Activated gamma-delta T cell treated with anti-CD3 and anti-CD28 coated beads, Interleukin-2, amount 50 U/mL, for 16 hours (primary cell): ENCODE measurements at regions not wholly inside any gene's neighbourhood (a gene's known extent, or its start where the extent isn't known, plus 50 kb on each side); places are given as distances from the start of the nearest gene placed in this dataset.
"Not testable (repeated sequence)": the region's sequence is repeated elsewhere in the genome, so short reads cannot be mapped to it uniquely, and the experiment has no call there.

Source experiments
- DNase-seq: peaks from one replicate; pipeline ENCODE4 v3.0.0-alpha.2; 2020; ENCODE audit warnings: low read depth

DNA sequence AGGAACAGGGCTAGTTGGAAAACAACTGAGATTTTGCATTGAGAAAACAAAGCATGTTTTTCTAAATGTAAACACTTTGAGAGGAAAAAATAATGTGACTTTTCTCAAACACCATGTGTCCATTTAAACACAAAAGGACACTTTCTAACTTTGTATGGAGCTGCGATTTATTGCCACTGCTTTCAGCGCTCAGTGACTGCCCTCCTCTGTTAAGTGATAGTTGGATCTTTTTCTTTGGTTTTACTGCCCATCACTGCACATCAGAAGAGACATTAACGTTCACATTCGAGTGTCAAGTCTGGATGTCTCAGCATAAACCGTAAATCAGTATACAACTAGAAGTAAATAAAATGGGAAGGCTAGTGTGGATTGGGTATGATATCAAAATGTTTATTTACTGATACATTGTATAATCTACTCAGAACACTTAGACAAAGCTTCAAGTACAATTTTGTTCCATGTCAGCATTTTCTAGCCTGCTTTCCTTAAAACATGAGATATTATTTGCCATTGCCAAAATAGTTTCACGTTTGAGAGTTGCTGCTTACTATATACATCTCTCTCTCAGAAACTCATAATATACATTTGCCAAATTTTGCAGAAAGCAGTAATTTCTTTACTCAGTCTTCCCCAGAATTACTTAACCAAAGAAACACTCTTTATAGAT lies 237.6 kb downstream of the IKZF2 start:
- DNase-seq = no peak

GRCh38 chr2:212912445-212913103 lies 238.8 kb downstream of the IKZF2 start:
- DNase-seq = no peak

DNA sequence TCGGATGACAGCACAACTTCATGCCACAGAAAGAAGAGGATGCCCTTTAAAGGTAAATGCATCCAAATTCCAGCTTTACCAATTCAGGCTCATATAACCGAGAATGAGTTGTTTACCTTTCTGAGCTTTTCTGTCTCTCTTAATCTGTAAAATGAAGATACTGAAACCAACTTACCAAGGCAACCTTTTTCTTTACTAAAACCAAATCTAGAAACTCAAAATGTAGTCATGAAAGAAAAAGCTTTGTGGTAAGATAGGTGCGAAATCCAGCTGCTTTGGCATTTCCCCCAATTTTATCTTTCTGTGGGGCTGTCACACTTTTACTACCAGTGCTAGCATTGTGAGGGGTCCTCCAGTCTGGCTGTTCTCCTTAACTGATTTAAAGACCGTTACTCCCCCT lies 240.4 kb downstream of the IKZF2 start:
- no peak for DNase-seq

DNA sequence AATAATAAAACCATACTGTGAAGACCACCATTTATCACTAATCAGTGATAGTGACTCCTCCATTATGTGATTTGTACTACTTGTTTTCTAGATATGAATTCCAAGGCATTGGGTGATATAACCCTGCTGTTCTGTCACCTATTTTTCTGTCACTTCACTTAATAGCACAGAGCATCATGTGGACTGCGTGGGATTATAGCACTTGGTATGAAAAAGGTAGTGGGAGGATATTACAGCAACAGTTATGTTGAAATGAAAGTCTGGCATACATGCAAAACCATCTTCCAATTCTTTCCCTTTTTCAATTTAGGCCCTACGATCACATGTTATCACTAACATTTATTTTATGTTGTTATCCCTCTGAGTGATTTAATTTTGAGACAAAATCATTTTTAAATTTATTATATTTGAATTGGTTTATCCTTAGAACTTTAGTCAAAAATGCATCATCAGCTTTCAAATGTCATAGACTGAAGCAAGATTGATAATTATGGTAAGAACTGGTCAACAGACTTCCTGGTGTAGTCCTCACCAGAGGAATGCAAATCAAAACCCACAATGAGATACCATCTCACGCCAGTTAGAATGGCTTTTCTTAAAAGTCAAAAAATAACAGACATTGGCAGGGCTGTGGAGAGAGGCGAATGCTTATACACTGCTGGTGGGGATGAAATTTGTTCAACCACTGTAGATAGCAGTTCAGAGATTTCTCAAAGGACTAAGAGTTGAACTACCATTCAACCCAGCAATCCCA lies 242.6 kb downstream of the IKZF2 start:
- no peak for DNase-seq

DNA sequence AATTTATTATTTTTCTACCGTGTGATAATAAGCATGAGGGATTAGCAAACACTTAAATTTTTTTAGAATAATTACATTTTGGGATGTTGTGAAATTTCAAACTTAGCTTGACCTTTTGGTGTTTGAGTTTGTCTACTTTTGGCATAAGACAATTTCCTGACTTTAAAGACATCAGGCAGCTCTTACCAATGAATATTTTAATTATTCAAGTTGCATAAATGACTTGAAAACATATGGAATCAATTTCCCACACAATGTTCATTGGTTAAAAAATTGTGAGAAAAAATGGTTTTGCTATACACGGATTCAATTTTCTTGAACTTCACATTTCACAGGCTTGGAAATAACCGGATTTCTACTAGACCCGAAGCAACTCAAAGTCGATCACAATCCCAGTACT lies 243.4 kb downstream of the IKZF2 start:
- DNase-seq = no peak

- DNase-seq = no peak
These were observed 244.8 kb downstream of the IKZF2 start for GRCh38 chr2:212906620-212907019.

- DNase-seq = no peak
These were observed 245.7 kb downstream of the IKZF2 start for GRCh38 chr2:212905640-212906201.

- DNase-seq = no peak
These were observed 246.8 kb downstream of the IKZF2 start for GRCh38 chr2:212904646-212905045.

- DNase-seq = no peak
These were observed 248.0 kb downstream of the IKZF2 start for GRCh38 chr2:212903413-212903812.

DNA sequence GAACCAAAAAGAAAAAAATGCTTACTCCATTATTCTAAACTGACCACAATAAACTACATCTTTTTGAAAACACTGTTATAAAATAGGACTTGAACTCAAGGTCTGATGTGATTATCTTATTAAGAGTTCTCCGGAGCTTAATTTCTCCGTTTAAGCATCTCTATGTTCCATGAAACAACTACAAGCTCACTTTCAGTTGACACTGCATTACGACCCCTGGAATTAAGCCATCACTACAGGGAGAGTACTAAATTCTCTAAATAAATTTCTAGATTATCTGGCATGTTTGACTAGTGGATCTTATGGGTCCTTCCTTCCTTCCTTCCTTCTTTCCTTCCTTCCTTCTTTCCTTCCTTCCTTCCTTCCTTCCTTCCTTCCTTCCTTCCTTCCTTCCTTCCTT lies 249.0 kb downstream of the IKZF2 start:
- DNase-seq = no peak

GRCh38 chr2:212901604-212902275 lies 249.7 kb downstream of the IKZF2 start:
- DNase-seq = no peak

- DNase-seq = no peak
These were observed 250.7 kb downstream of the IKZF2 start for GRCh38 chr2:212900715-212901114.

- DNase-seq = no peak
These were observed 253.4 kb downstream of the IKZF2 start for GRCh38 chr2:212898011-212898410.

DNA sequence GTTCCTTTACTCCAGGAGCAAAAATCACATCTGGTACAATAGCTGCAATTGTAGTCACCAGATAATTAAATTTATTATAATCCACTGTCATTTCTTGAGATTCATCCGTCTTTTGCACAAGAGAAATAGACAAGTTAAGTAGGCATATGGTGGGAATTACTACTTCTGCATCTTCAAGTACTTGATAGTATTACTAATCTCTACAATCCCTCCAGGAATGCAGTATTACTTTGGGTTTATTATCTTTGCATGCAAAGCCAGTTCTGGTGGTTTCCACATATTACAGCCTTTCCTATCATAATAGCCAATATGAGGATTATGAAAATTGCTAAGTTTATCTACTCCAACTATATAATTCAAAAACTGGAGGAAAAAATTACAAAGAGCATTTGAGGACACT lies 254.1 kb downstream of the IKZF2 start:
- no peak for DNase-seq

GRCh38 chr2:212894026-212894425 lies 257.4 kb downstream of the IKZF2 start:
- no peak for DNase-seq

DNA sequence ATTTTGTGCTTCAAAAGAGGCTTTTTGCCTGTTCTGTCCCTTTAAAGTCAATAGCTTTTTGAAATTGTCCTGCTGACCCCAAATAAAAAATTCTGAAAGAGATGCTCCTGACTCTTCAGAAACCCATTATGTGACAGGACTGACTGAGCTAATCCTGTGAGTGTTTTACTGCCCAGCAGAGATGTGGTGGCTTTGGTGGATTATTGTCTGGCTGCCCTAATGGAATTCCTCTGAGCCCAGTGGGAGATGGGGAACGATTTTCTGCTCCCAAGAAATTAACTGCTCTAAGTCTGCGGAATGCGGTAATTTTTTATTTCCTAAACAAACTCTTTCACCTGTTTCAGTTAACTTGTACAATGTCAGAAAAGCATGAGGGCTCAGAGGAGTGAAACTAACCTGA lies 258.2 kb downstream of the IKZF2 start:
- no peak for DNase-seq

DNA sequence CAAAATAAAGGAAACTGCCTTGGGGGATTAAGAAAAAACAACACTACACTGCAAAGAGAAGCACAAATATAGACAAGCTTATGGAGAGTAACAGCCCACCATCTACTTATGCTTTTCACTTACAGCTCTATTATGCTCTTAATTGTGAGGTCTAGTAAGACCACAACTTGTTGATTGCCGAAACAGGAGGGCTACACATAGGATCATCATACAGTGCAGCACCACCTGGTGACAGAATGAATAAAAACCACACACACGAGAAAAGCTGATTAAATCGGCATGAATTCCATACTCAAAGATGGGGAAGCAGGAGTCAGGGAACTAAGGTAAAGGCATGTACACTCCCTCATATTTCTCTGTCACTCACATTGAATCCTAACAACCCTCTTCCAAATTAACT lies 259.2 kb downstream of the IKZF2 start:
- DNase-seq = no peak

DNA sequence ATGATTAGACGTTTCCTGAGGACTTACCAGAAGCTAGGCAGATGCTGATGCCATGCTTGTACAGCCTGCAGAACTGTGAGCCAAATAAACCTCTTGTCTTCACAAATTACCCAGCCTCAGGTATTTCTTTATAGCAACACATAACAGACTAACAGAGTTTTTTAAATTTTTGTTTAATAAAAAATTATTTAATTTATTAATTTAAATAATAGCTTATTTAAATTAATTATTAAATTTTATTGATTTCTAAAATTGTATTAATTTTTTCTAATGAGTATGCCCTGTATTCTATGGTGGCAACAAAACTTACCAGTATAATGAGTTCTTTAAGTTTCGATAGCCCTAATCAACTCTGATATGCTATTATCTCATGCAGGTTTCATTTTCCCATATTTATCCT lies 259.8 kb downstream of the IKZF2 start:
- no peak for DNase-seq

DNA sequence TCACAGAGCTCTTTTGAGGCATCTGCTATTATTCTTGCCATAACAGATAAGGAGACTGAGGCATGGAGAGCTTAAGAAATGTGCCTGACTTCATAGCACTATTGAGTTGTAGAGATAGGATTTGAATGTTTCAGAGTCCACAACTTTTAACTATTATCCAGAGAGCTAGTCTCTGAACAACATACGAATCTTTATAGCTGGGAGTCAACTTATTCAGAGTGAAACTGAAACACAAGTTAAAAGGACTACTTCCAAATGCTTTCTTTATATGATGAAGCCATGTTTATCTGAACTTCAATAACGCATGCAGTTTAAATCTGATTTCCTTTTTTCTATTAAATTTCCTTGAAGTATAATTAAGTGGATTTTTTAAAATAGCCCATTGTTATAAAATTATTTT lies 268.8 kb downstream of the IKZF2 start:
- DNase-seq = no peak

DNA sequence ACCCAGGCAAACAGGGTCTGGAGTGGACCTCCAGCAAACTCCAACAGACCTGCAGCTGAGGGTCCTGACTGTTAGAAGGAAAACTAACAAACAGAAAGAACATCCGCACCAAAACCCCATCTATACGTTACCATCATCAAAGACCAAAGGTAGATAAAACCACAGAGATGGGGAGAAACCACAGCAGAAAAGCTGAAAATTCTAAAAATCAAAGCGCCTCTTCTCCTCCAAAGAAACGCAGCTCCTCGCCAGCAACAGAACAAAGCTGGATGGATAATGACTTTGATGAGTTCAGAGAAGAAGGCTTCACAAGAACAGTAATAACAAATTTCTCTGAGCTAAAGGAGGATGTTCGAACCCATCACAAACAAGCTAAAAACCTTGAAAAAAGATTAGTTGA lies 274.9 kb downstream of the IKZF2 start:
- not testable (repeated sequence) for DNase-seq

GRCh38 chr2:212875950-212876349 lies 275.5 kb downstream of the IKZF2 start:
- not testable (repeated sequence) for DNase-seq

DNA sequence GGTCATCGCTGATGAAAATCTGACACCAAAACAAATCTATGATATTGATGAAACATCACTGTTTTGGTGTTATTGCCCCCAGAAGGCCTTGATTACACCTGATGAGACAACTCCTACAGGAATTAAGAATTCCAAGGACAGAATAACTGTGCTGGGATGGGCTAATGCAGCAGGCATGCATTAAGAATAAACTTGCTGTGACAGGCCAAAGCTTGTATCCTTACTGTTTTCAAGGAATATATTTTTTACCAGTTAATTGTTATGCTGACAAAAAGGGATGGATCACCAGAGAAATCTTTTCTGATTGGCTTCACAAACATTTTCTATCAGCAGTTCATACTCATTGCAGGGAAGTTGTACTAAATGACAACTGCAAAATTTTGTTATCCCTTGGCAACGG lies 278.2 kb downstream of the IKZF2 start:
- DNase-seq = no peak
